Heart right ventricle (tissue), 16 donors: ENCODE measurements at regions not wholly inside any gene's neighbourhood (a gene's known extent, or its start where the extent isn't known, plus 50 kb on each side); places are given as distances from the start of the nearest gene placed in this dataset.

ENCODE experiments used
- ATAC-seq, 8 donors: fragments of 200-7000 bp; cut with Tn5 transposase; one replicate each; pipeline ENCODE4 v1.9.1; 2020; ENCODE audit warnings: mild to moderate bottlenecking in 8 of 8, moderate library complexity in 8 of 8, moderate number of reproducible peaks in 1 of 8
- DNase-seq, 2 donors: peaks; one replicate each; pipeline ENCODE4 v3.0.0-alpha.2; 2020
- H3K27ac ChIP-seq, 10 donors: fragments of 200-600 bp; sonication (generic) in 2 of 10; one replicate each; pipeline versions ENCODE4 v1.5.0 to v1.8.0; 2020 to 2022; ENCODE audit warnings: mild to moderate bottlenecking in 3 of 10
- H3K27me3 ChIP-seq, 7 donors: fragments of 200-600 bp; one replicate each; pipeline ENCODE4 v1.8.0; 2021 to 2022; ENCODE audit warnings: mild to moderate bottlenecking in 2 of 7
- H3K36me3 ChIP-seq, 9 donors: fragments of 200-600 bp; sonication (generic) in 1 of 9; one replicate each; pipeline versions ENCODE4 v1.5.0 to v1.8.0; 2020 to 2022; ENCODE audit warnings: mild to moderate bottlenecking in 2 of 9
- H3K4me1 ChIP-seq, 9 donors: fragments of 200-600 bp; sonication (generic) in 1 of 9; one replicate each; pipeline versions ENCODE4 v1.5.0 to v1.8.0; 2020 to 2022; ENCODE audit warnings: mild to moderate bottlenecking in 4 of 9
- H3K4me3 ChIP-seq, 10 donors: fragments of 200-600 bp; sonication (generic) in 2 of 10; one replicate each; pipeline versions ENCODE4 v1.5.0 to v1.8.0; 2020 to 2022; ENCODE audit warnings: mild to moderate bottlenecking in 7 of 10, moderate library complexity in 2 of 10
- H3K9me3 ChIP-seq, 11 donors: fragments of 200-600 bp in 10 of 11; sonication (generic) in 2 of 11; one replicate each; pipeline versions ENCODE4 v1.5.0 to v1.8.0; 2013 to 2022; ENCODE audit warnings: mild to moderate bottlenecking in 2 of 11, control low read depth in 1 of 11, moderate library complexity in 1 of 11
- WGBS, 2 donors: extraction: QIAGEN DNeasy Blood & Tissue Kit; methylation state at CpG; one replicate each; pipeline ENCODE4 v1.1.7; 2013; ENCODE audit warnings: inconsistent platforms in 1 of 2; 5-methylcytosine and 5-hydroxymethylcytosine counted together
- intact Hi-C, 10 donors: fragments of 100-400 bp; cut with DNase I; formaldehyde crosslinking; loops; one replicate each; pipeline versions ENCODE4 v1.11.1 to v1.14.2; 2022
- TF ChIP-seq, protein P1 (sequence below), 9 donors: fragments of 200-600 bp; sonication (generic) in 2 of 9; IDR thresholded peaks; one replicate each; pipeline versions ENCODE4 v1.5.0 to v1.8.0; 2021 to 2022; ENCODE audit warnings: antibody characterized with exemption in 9 of 9, mild to moderate bottlenecking in 5 of 9, moderate library complexity in 1 of 9
- donor health status: Arrhythmogenic right ventricular cardiomyopathy.
- donor health status: ischemic (EF 13 %, LVEDD 7.1; RV severe dilation, severe dysfunction).
- donor health status: healthy with polysubstance abuse.
- donor health status: DM: no; HTN: yes; CAD: no.
- donor health status: DM: no; HTN: no; CAD: no.
- donor health status: ischemic (EF 25% LVEDD 6.9; RV normal size, moderate dysfunction).
- donor health status: ischemic (EF 25% LVEDD 5.7; RV mildly dilated, moderate dysfunction).
- donor health status: healthy.
- donor health status: DM: yes; HTN: yes; CAD: no.
- donor health status: Ischemic cardiomyopathy.
- donor health status: ischemic (EF 35%, LVEDD 5.7; RV mildly dilated, moderate dysfunction).
- donor health status: nonischemic (EF 11% LVEDD 7.7; RV severe dilation, severe dysfunction).
- donor health status: DM: yes; HTN: yes; CAD: no.
- donor health status: PGD.
- donor health status: ischemic (EF 29% LVEDD 5.4; RV normal size, mild dysfunction).
- donor health status: nonischemic (EF 23%, LVEDD 6.1; RV moderate dilation, normal function).

GRCh38 chr11:104451197-104451893 lies 287.4 kb upstream of the PDGFD start:
- Histone ChIP-seq H3K36me3 (no peaks in the 10 kb centered on the region), H3K9me3 (peaks cover 0 to 8% (median 0%) of the 10 kb centered on the region in 11 donors), H3K4me1 (peaks cover 0 to 23% (median 7%) of the 10 kb centered on the region in 9 donors), H3K4me3 (no peak overlapping the region), H3K27me3 (no peaks in the 10 kb centered on the region), H3K27ac (peak overlapping the region in 8 of 10 donors; percentile 18 to 73 (median 52))
- DNase-seq (peak; percentile 19 to 57), ATAC-seq (peak; percentile 84 to 98 (median 94))
- TF ChIP-seq, protein P1, sequence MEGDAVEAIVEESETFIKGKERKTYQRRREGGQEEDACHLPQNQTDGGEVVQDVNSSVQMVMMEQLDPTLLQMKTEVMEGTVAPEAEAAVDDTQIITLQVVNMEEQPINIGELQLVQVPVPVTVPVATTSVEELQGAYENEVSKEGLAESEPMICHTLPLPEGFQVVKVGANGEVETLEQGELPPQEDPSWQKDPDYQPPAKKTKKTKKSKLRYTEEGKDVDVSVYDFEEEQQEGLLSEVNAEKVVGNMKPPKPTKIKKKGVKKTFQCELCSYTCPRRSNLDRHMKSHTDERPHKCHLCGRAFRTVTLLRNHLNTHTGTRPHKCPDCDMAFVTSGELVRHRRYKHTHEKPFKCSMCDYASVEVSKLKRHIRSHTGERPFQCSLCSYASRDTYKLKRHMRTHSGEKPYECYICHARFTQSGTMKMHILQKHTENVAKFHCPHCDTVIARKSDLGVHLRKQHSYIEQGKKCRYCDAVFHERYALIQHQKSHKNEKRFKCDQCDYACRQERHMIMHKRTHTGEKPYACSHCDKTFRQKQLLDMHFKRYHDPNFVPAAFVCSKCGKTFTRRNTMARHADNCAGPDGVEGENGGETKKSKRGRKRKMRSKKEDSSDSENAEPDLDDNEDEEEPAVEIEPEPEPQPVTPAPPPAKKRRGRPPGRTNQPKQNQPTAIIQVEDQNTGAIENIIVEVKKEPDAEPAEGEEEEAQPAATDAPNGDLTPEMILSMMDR (IDR thresholded peaks at IDR 0.05) = no peak
- 18 to 36% methylated on average over 4 of the region's 4 CpGs for WGBS, 2 donors
- intact Hi-C loops = no loop called here

- peaks cover 0 to 27% (median 16%) of the 10 kb centered on the region in 9 donors for H3K4me1 ChIP-seq
- H3K36me3 ChIP-seq = no peaks in the 10 kb centered on the region
- H3K27ac ChIP-seq = peak overlapping the region in 4 of 10 donors; percentile 2 to 56 (median 18)
- H3K9me3 ChIP-seq = peaks cover 0 to 8% (median 0%) of the 10 kb centered on the region in 11 donors
- DNase-seq (no peak), ATAC-seq (peak in 1 of 8 donors; percentile 45)
- H3K4me3 ChIP-seq = no peak overlapping the region
- H3K27me3 ChIP-seq = no peaks in the 10 kb centered on the region
- TF ChIP-seq, protein P1 (IDR thresholded peaks at IDR 0.05) = no peak
- intact Hi-C loops = no loop called here
These were observed 279.4 kb upstream of the PDGFD start for GRCh38 chr11:104443387-104443786.

- Histone ChIP-seq H3K27ac (no peak overlapping the region), H3K4me3 (no peak overlapping the region), H3K9me3 (peaks cover 0 to 3% (median 0%) of the 10 kb centered on the region in 11 donors), H3K27me3 (no peaks in the 10 kb centered on the region), H3K36me3 (no peaks in the 10 kb centered on the region), H3K4me1 (peaks cover 0 to 27% (median 16%) of the 10 kb centered on the region in 9 donors)
- ATAC-seq = no peak
- intact Hi-C loops = no loop called here
- DNase-seq = no peak
- TF ChIP-seq, protein P1 (IDR thresholded peaks at IDR 0.05) = no peak
- WGBS, 2 donors = 49 to 70% methylated on average over 1 of the region's 1 CpG
These were observed 278.4 kb upstream of the PDGFD start for GRCh38 chr11:104442321-104442720.

GRCh38 chr11:104435494-104435893 lies 271.5 kb upstream of the PDGFD start:
- Histone ChIP-seq H3K4me3 (no peak overlapping the region), H3K9me3 (peaks cover 0 to 3% (median 0%) of the 10 kb centered on the region in 11 donors), H3K36me3 (no peaks in the 10 kb centered on the region), H3K4me1 (peaks cover 0 to 6% (median 0%) of the 10 kb centered on the region in 9 donors), H3K27ac (no peak overlapping the region), H3K27me3 (no peaks in the 10 kb centered on the region)
- TF ChIP-seq, protein P1 (IDR thresholded peaks at IDR 0.05) = no peak
- DNase-seq (no peak), ATAC-seq (no peak)
- intact Hi-C loops = no loop called here
